Caki2 (cell line): ENCODE measurements at regions not wholly inside any gene's neighbourhood (a gene's known extent, or its start where the extent isn't known, plus 50 kb on each side); places are given as distances from the start of the nearest gene placed in this dataset.

ENCODE experiments used
- DNase-seq: peaks from one replicate; pipeline ENCODE4 v3.0.0-alpha.2; 2015; ENCODE audit warnings: low read depth
- in situ Hi-C: cut with HindIII; loops from 2 replicates; pipeline ENCODE4 v1.10.0; 2016; ENCODE audit warnings: low sequenced_read_pairs, low pct_unique_long_range_greater_than_20kb, mixed read lengths

DNA sequence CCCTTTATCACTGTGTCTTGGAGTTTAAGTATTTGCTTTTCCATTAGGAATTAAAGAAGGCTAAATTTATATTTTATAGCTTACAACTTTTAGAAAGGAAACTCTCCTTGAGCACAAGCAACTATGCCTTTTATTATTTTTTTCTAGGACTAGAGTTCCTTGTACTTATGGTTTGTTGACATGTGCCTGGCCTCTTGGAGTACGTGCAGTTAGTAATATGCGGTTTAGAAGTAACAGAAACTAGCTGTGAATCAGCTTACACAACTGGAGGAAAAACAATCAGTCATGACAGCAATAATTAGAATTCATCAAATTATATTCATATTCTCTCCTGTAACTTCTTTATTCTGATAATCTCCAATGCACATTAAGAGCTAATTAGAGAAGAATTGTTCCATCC, 428.7 kb downstream of the AEBP2 start:
- DNase-seq = no peak
- in situ Hi-C loops = no loop called here

DNA sequence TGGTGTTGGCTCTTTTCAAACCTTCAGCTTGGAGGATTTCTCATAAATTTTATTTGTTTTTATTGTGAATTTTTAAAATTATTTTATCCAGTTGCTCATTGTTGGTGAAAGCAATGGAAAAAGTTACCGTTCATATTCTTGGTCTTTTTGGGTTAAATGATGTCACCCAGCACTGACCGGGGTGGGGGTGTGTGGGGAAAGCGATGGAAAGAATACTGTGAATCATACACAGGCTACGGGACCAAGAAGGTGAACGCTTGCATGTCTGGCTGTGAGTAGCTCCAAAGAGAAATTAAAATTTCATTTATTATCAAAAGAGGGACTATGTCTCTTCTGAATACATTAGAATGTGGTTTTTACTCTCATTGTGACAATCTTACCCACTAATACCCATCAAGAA, 430.1 kb downstream of the AEBP2 start:
- no peak for DNase-seq
- in situ Hi-C loops = no loop called here

GRCh38 chr12:19872621-19873540, 433.6 kb downstream of the AEBP2 start:
- DNase-seq = no peak
- in situ Hi-C loops = no loop called here

- in situ Hi-C loops = no loop called here
Measured at GRCh38 chr12:19880076-19880475, 440.8 kb downstream of the AEBP2 start.

GRCh38 chr12:19880721-19881120, 441.4 kb downstream of the AEBP2 start:
- DNase-seq = no peak
- in situ Hi-C loops = no loop called here

More at GRCh38 chr12:19880076-19880475, 440.8 kb downstream of the AEBP2 start:
- DNase-seq = no peak

GRCh38 chr12:19882346-19882745, 443.1 kb downstream of the AEBP2 start:
- in situ Hi-C loops = no loop called here
- no peak for DNase-seq

DNA sequence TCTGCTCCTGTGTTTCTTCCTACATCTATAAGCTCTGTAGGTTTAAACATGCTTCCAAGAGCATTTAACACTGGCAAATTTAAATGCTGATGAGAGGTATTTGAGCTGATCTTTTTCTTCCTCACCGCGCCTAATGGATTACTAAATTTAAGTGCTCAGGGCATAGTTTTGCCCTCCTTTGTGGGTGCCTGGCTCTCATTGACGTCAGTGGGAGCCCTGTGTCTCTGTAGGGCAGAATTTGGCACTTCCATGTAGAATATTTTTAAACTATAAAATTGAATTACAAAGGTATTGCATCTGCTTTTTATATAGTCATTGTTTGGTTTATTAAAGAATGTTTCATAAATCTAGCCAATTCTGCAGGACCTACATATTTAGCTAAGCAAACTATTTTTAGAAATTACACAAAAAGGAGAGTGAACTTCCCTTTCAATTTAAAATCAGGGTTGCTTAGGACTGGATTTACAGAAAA, 444.8 kb downstream of the AEBP2 start:
- in situ Hi-C loops = no loop called here
- DNase-seq = no peak

DNA sequence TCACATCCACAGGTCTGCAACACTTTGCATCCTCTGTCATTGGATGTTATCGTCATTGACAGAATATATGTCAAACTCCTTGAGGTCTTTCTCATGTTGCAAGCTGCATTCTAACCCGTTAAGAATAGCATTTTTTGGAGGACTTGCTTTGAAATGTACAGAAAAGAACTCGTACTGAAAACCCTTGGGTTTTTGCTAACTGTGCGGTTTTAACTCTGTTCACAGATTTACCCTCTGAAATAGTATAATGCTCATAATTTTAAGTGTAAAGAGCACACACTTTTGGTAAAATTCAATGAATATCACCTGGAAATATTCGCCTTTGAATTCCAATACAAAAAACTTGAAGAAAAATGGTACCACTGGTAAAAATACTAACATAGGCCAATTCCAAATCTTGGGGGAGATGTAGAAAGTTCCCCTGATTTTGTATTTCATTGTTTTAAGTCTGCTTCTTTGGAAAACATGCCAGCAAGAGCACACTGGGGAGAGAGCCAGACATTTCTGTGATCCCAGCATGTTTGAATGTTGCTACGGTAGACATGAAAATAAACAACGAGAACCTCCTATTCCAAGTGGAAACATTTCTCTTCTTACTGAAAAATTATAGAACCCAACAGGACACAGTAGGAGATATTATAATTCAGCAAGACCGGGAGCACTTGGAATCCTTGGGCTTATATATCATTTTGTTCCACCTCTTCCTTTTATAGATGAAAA, 446.0 kb downstream of the AEBP2 start:
- no peak for DNase-seq
- in situ Hi-C loops = no loop called here

GRCh38 chr12:19886065-19886464, 446.8 kb downstream of the AEBP2 start:
- in situ Hi-C loops = no loop called here
- DNase-seq = no peak

DNA sequence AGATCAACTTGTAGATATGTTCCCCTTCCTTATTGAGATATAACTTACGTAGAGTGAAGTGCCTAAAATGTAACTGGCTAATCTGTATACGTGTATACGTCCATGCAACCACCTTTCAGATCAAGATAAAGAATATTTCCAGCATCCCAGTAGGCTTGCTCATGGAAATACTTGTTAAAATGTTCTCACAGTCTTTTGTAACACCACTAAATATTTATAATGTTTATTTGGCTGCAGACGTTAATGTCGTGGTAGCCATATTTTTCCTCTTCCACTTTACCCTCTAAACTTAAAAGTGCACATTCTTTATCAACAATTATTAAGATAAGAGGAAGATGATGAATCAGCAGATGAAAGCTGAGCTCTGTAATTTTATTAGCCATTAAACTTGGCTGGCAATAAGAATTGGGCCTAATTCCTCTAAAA, 447.4 kb downstream of the AEBP2 start:
- in situ Hi-C loops = no loop called here
- DNase-seq = no peak

- in situ Hi-C loops = no loop called here
Measured at GRCh38 chr12:19890024-19890423, 450.7 kb downstream of the AEBP2 start.

GRCh38 chr12:19891936-19892591, 452.8 kb downstream of the AEBP2 start:
- no peak for DNase-seq
- in situ Hi-C loops = no loop called here

More at GRCh38 chr12:19890024-19890423, 450.7 kb downstream of the AEBP2 start:
- DNase-seq = no peak

DNA sequence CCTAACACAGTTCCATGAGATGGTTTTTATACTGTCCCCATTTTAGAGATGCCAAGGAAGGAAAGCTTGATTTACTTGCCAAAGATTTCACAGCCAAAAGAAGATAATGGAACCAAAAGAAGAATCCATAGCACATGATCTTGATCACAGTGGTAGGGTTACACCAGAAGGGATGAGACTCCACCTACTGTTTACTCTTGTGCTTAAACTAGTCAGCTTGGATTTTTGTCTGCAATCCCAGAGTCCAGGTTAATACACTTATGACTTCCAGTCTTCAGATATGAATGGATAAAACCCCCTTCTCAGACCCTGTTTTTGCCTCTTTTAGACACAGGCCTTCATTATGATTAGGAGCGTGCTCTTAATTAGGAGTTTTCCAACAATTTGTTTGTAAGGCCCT, 454.2 kb downstream of the AEBP2 start:
- in situ Hi-C loops = no loop called here
- no peak for DNase-seq

- in situ Hi-C loops = no loop called here
- DNase-seq = no peak
Measured at GRCh38 chr12:19894050-19894449, 454.8 kb downstream of the AEBP2 start.

DNA sequence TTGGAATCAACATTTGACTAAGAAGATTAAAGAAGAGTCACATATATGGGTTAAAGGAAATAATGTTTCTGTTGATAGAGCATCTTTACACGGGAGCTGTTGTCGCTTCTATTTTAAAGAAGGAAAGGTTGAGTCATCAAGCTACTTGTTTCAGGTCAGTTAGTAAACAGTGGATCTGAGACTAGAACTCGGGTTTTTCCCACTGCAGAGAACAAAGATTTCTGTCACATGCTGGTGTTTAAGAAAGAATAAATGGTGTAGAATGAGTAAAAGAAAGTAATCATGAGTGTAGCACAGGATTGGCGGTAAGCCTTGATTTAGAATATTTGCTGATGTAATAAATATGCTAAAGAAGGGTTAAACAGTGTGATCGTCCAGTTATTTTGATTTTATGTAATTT, 455.5 kb downstream of the AEBP2 start:
- DNase-seq = no peak
- in situ Hi-C loops = no loop called here

DNA sequence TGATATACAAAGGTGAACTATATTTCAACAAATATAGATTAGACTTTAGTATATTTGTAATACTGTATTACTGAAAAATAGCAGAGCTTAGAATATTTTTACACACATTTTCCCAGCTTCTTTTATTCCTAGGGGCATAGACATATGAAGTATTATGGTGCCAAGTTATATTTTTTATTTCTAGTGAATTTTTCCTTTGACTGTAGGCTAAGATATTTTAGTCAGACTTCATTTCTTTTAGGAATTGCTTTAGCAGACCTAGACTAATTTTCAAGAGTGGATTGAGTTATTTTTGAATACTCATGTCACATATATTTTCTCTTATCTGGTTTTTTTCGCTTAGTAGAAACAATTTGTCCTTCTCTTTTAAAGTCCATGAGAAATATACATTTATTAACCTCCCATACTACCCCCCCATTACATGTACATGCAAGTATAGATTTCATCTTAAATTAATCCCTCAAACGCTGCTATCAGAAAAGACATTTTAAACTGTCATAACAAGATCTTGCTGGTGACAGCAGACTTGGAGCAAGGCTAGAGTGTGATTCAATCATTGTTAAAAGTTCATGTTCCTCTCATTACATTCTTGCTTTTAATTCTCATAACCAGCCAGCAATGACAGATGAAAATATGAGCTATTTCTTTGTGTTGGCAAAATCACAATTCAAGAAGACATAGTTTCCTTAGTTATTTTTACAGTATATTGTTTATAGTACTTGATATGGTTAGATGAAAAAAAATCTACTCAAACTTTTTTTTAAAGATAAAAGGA, 456.1 kb downstream of the AEBP2 start:
- in situ Hi-C loops = no loop called here
- no peak for DNase-seq

- in situ Hi-C loops = no loop called here
- DNase-seq = no peak
Measured at GRCh38 chr12:19896041-19896440, 456.7 kb downstream of the AEBP2 start.

GRCh38 chr12:19896534-19896933, 457.2 kb downstream of the AEBP2 start:
- in situ Hi-C loops = no loop called here
- DNase-seq = no peak
